Prostate gland (tissue), 2 donors: ENCODE measurements at regions not wholly inside any gene's neighbourhood (a gene's known extent, or its start where the extent isn't known, plus 50 kb on each side); places are given as distances from the start of the nearest gene placed in this dataset.
"Not testable (repeated sequence)": the region's sequence is repeated elsewhere in the genome, so short reads cannot be mapped to it uniquely, and the experiment has no call there.

Experiments
- DNase-seq: peaks from one replicate; pipeline ENCODE4 v3.0.0-alpha.2; 2019; ENCODE audit warnings: low spot score
- H3K27ac ChIP-seq, 2 donors: fragments of 200-600 bp; sonication (generic); 2 replicates each; pipeline ENCODE4 v1.5.1; 2017 to 2019
- H3K27me3 ChIP-seq: fragments of 200-600 bp; sonication (generic); replicated peaks from 2 replicates; pipeline ENCODE4 v1.5.1; 2019; ENCODE audit not compliant: insufficient read depth
- H3K36me3 ChIP-seq, 2 donors: fragments of 200-600 bp; sonication (generic); 1 replicate in 1 of 2; 2 replicates in 1 of 2; pipeline versions ENCODE4 v1.5.1 to v1.8.1; 2017 to 2019
- H3K4me1 ChIP-seq: fragments of 200-600 bp; sonication (generic); replicated peaks from 2 replicates; pipeline ENCODE4 v1.5.1; 2019
- H3K4me3 ChIP-seq, 2 donors: fragments of 200-600 bp; sonication (generic); 2 replicates each; pipeline ENCODE4 v1.5.1; 2017 to 2019
- H3K9me3 ChIP-seq: fragments of 200-600 bp; sonication (generic); 2 replicates; pipeline ENCODE4 v1.5.1; 2017
- POLR2A ChIP-seq: fragments of 450-650 bp; IDR thresholded peaks from one replicate; pipeline ENCODE4 v1.6.1; 2016; ENCODE audit warnings: antibody characterized with exemption, mild to moderate bottlenecking
- POLR2AphosphoS5 ChIP-seq: sonication (generic); formaldehyde crosslinking; IDR thresholded peaks from one replicate; pipeline ENCODE4 v1.6.1; 2017; ENCODE audit warnings: antibody characterized with exemption
- whole genome bisulfite sequencing: methylation state at CpG from one replicate; pipeline ENCODE4 v1.1.5; 2018; 5-methylcytosine and 5-hydroxymethylcytosine counted together
- intact Hi-C: fragments of 100-400 bp; cut with DNase I; formaldehyde crosslinking; loops from one replicate; pipeline ENCODE4 v1.14.2; 2022
- TF ChIP-seq, protein P1 (sequence below), 4 experiments: fragments of 200-600 bp in 2 of 4; fragments of 450-650 bp in 2 of 4; sonication (generic) in 2 of 4; IDR thresholded peaks; 1 replicate in 3 of 4; 2 replicates in 1 of 4; pipeline ENCODE4 v1.5.1; 2016 to 2019; ENCODE audit warnings: antibody characterized with exemption in 4 of 4, mild to moderate bottlenecking in 2 of 4, moderate library complexity in 2 of 4

DNA sequence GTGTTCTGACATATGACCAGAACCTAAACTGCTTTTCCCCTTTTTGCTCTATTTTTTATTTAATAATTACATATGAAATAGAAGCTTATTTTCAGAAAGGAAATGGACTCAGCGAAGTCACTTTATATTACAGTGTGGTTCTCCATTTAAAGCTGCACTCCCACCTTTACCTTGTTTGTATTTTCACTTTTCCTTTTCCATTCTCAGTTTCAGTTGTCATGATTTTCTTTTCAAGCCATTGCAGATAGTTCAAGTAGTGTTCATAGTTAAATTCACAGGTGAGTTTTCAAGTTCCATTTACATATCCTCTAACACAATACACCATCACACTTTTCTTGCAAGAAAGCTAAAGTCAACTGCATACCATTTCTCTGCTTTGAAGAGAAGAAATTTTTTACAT lies 400.2 kb downstream of the HACE1 start:
- no peak overlapping the region for H3K27ac ChIP-seq
- 95% methylated on average over 1 of the region's 1 CpG for WGBS
- H3K9me3 ChIP-seq, result no peaks in the 10 kb centered on the region
- TF ChIP-seq, protein P1, sequence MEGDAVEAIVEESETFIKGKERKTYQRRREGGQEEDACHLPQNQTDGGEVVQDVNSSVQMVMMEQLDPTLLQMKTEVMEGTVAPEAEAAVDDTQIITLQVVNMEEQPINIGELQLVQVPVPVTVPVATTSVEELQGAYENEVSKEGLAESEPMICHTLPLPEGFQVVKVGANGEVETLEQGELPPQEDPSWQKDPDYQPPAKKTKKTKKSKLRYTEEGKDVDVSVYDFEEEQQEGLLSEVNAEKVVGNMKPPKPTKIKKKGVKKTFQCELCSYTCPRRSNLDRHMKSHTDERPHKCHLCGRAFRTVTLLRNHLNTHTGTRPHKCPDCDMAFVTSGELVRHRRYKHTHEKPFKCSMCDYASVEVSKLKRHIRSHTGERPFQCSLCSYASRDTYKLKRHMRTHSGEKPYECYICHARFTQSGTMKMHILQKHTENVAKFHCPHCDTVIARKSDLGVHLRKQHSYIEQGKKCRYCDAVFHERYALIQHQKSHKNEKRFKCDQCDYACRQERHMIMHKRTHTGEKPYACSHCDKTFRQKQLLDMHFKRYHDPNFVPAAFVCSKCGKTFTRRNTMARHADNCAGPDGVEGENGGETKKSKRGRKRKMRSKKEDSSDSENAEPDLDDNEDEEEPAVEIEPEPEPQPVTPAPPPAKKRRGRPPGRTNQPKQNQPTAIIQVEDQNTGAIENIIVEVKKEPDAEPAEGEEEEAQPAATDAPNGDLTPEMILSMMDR (IDR thresholded peaks at IDR 0.05), result no peak
- TF ChIP-seq POLR2A (no peak), POLR2AphosphoS5 (no peak)
- H3K4me3 ChIP-seq, result no peak overlapping the region
- no peaks in the 10 kb centered on the region for H3K27me3 ChIP-seq
- H3K36me3 ChIP-seq, result no peaks in the 10 kb centered on the region
- no peak for DNase-seq
- H3K4me1 ChIP-seq, result no peaks in the 10 kb centered on the region
- intact Hi-C loops, result no loop called here

GRCh38 chr6:104449918-104450317 lies 409.8 kb downstream of the HACE1 start:
- Histone ChIP-seq H3K4me1 (no peaks in the 10 kb centered on the region), H3K4me3 (no peak overlapping the region), H3K9me3 (no peaks in the 10 kb centered on the region), H3K27me3 (no peaks in the 10 kb centered on the region), H3K36me3 (no peaks in the 10 kb centered on the region), H3K27ac (no peak overlapping the region)
- 33% methylated on average over 1 of the region's 1 CpG for WGBS
- no peak for DNase-seq
- intact Hi-C loops, result no loop called here
- TF ChIP-seq POLR2A (no peak), POLR2AphosphoS5 (no peak)
- TF ChIP-seq, protein P1 (IDR thresholded peaks at IDR 0.05), result no peak

DNA sequence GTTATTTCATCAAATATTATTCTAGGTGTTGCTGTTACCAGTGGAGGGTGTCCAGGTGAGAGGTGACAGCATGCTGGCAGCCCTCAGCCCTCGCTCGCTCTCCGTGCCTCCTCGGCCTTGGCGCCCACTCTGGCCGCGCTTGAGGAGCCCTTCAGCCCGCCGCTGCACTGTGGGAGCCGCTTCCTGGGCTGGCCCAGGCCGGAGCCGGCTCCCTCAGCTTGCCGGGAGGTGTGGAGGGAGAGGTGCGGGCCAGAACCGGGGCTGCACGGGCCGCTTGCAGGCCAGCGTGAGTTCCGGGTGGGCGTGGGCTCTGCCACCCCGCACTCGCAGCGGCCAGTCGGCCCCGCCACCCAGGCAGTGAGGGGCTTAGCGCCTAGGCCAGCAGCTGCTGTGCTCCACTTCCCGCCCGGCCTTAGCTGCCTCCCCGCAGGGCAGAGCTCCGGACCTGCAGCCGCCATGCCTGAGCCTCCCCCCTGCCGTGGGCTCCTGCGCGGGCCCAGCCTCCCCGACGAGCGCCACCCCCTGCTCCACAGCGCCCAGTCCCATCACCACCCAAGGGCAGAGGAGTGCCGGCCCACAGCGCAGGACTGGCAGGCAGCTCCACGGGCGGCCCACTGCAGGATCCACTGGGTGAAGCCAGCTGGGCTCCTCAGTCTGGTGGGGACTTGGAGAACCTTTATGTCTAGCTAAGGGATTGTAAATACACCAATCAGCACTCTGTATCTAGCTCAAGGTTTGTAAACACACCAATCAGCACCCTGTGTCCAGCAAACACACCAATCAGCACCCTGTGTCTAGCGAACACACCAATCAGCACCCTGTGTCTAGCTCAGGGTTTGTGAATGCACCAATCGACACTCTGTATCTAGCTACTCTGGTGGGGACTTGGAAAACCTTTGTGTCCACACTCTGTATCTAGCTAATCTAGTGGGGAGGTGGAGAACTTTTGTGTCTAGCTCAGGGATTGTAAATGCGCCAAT lies 413.3 kb downstream of the HACE1 start:
- DNase-seq, H3K4me3 ChIP-seq, intact Hi-C loops, H3K27ac ChIP-seq, H3K36me3 ChIP-seq, H3K9me3 ChIP-seq, H3K27me3 ChIP-seq, H3K4me1 ChIP-seq: not testable (repeated sequence)
- WGBS, result 94% methylated on average over 42 of the region's 45 CpGs

- H3K36me3 ChIP-seq, result no peaks in the 10 kb centered on the region
- no peak overlapping the region for H3K27ac ChIP-seq
- no peak for DNase-seq
- intact Hi-C loops, result no loop called here
- no peaks in the 10 kb centered on the region for H3K9me3 ChIP-seq
- WGBS, result 65% methylated on average over 2 of the region's 2 CpGs
- H3K4me3 ChIP-seq, result no peak overlapping the region
- H3K4me1 ChIP-seq, result no peaks in the 10 kb centered on the region
- no peaks in the 10 kb centered on the region for H3K27me3 ChIP-seq
- TF ChIP-seq POLR2A (no peak), POLR2AphosphoS5 (no peak)
- TF ChIP-seq, protein P1 (IDR thresholded peaks at IDR 0.05), result no peak
These were observed 425.2 kb downstream of the HACE1 start for GRCh38 chr6:104434519-104434918.

DNA sequence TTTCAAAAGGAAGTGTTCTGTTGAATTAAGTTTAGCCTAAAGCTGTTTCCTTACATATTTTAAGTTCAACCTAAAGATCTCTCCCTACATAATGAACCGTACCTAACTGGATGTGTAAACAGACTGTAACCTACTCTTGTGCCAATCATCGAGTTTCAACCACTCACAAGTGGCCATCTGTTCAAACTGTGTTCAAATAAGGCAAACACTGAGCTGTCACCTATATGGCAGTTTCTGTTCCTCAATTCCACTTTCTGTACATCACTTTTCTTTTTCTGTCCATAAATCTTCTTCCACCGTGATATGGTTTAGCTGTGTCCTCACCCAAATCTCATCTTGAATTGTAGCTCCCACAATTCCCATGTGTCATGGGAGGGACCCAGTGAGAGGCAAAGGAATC lies 428.6 kb downstream of the HACE1 start:
- WGBS, result 77% methylated on average over 3 of the region's 3 CpGs

More for the DNA sequence above, 428.6 kb downstream of the HACE1 start:
- intact Hi-C loops, result no loop called here
- no peaks in the 10 kb centered on the region for H3K36me3 ChIP-seq
- TF ChIP-seq POLR2AphosphoS5 (no peak), POLR2A (no peak)
- TF ChIP-seq, protein P1 (IDR thresholded peaks at IDR 0.05), result no peak
- H3K9me3 ChIP-seq, result no peaks in the 10 kb centered on the region
- no peak overlapping the region for H3K4me3 ChIP-seq
- H3K27ac ChIP-seq, result no peak overlapping the region
- no peaks in the 10 kb centered on the region for H3K27me3 ChIP-seq
- no peak for DNase-seq
- no peaks in the 10 kb centered on the region for H3K4me1 ChIP-seq
